Lower leg skin (tissue), 4 donors: ENCODE measurements at regions not wholly inside any gene's neighbourhood (a gene's known extent, or its start where the extent isn't known, plus 50 kb on each side); places are given as distances from the start of the nearest gene placed in this dataset.

ENCODE experiments used
- DNase-seq, 2 donors: peaks; one replicate each; pipeline ENCODE4 v3.0.0-alpha.2; 2019; ENCODE audit warnings: low spot score in 2 of 2
- H3K4me3 ChIP-seq: fragments of 200-600 bp; sonication (generic); 2 replicates; pipeline ENCODE4 v1.5.1; 2017; ENCODE audit warnings: mild to moderate bottlenecking, low read depth; ENCODE audit not compliant: poor library complexity, severe bottlenecking
- POLR2A ChIP-seq, 2 donors: fragments of 450-650 bp; IDR thresholded peaks; one replicate each; pipeline ENCODE4 v1.6.1; 2016 to 2017; ENCODE audit warnings: antibody characterized with exemption in 2 of 2, mild to moderate bottlenecking in 1 of 2, moderate library complexity in 1 of 2
- WGBS, 2 donors: methylation state at CpG; one replicate each; pipeline ENCODE4 v1.1.5; 2018; 5-methylcytosine and 5-hydroxymethylcytosine counted together
- intact Hi-C: fragments of 100-400 bp; cut with DNase I; formaldehyde crosslinking; loops from one replicate; pipeline ENCODE4 v1.15.0; 2023; ENCODE audit warnings: low total_unique reads
- TF ChIP-seq, protein P1 (sequence below), 3 donors: fragments of 450-650 bp; IDR thresholded peaks; one replicate each; pipeline ENCODE4 v1.5.1; 2016; ENCODE audit warnings: antibody characterized with exemption in 3 of 3, mild to moderate bottlenecking in 3 of 3, moderate library complexity in 2 of 3

DNA sequence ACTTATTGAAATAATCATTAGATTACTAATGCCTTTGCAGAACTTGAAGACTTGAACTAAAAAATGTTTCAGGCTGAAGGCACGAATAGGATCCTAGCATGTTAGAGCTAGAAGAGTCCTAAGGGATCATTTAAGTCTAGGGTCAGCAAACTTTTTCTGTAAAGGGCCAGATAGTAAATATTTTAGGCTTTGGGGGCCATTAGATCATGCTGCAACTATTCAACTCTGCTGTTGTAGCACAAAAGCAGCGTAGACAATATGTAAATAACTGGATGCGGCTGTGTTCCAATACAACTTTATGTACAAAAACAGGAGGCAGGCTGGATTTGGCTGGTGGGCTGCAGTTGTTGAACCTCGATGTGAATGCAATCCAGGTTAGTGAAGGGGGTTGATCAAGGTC lies 221.7 kb downstream of the ATP23 start:
- TF ChIP-seq POLR2A (IDR thresholded peaks at IDR 0.05): no peak
- TF ChIP-seq, protein P1, sequence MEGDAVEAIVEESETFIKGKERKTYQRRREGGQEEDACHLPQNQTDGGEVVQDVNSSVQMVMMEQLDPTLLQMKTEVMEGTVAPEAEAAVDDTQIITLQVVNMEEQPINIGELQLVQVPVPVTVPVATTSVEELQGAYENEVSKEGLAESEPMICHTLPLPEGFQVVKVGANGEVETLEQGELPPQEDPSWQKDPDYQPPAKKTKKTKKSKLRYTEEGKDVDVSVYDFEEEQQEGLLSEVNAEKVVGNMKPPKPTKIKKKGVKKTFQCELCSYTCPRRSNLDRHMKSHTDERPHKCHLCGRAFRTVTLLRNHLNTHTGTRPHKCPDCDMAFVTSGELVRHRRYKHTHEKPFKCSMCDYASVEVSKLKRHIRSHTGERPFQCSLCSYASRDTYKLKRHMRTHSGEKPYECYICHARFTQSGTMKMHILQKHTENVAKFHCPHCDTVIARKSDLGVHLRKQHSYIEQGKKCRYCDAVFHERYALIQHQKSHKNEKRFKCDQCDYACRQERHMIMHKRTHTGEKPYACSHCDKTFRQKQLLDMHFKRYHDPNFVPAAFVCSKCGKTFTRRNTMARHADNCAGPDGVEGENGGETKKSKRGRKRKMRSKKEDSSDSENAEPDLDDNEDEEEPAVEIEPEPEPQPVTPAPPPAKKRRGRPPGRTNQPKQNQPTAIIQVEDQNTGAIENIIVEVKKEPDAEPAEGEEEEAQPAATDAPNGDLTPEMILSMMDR (IDR thresholded peaks at IDR 0.05): no peak
- DNase-seq: no peak
- H3K4me3 ChIP-seq: no peak overlapping the region
- intact Hi-C loops: no loop called here
- WGBS, 2 donors: 82 to 83% methylated on average over 4 of the region's 4 CpGs

GRCh38 chr12:58166643-58167042 lies 225.3 kb downstream of the ATP23 start:
- intact Hi-C loops: no loop called here
- WGBS, 2 donors: 64 to 67% methylated on average over 5 of the region's 5 CpGs

GRCh38 chr12:58167622-58168021 lies 226.3 kb downstream of the ATP23 start:
- no peak overlapping the region for H3K4me3 ChIP-seq
- TF ChIP-seq POLR2A (IDR thresholded peaks at IDR 0.05): no peak
- intact Hi-C loops: no loop called here
- WGBS, 2 donors: 0% methylated on average over 1 of the region's 1 CpG
- no peak for DNase-seq

More at GRCh38 chr12:58166643-58167042, 225.3 kb downstream of the ATP23 start:
- H3K4me3 ChIP-seq: no peak overlapping the region
- no peak for TF ChIP-seq POLR2A (IDR thresholded peaks at IDR 0.05)
- TF ChIP-seq, protein P1 (IDR thresholded peaks at IDR 0.05): no peak
- no peak for DNase-seq

- TF ChIP-seq, protein P1 (IDR thresholded peaks at IDR 0.05): no peak
- TF ChIP-seq POLR2A (IDR thresholded peaks at IDR 0.05): no peak
- intact Hi-C loops: no loop called here
- WGBS, 2 donors: 52 to 69% methylated on average over 2 of the region's 2 CpGs
- H3K4me3 ChIP-seq: no peak overlapping the region
- DNase-seq: no peak
Measured at GRCh38 chr12:58169826-58170225, 228.5 kb downstream of the ATP23 start.

DNA sequence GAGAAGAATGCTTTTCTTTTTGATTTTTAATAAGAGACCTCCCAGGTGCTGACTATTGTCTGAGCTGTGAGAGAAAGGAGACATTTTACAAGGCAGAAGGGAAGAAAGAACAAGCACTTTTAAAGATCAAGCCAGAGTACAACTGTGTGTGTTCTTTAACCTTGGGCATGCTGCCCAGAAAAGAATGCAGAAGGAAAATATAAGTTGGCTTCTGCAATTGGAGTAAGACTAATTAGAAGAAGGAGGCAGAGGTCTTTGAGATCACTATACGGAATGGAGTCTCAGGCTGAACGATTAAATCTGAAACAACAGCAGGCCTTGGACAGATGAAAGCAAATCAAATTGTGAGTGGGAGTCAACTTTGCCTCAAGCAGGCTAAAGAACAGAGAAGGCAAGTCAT lies 230.5 kb downstream of the ATP23 start:
- WGBS, 2 donors: 27 to 42% methylated on average over 2 of the region's 2 CpGs
- TF ChIP-seq, protein P1 (IDR thresholded peaks at IDR 0.05): no peak
- TF ChIP-seq POLR2A (IDR thresholded peaks at IDR 0.05): no peak
- no peak for DNase-seq
- intact Hi-C loops: no loop called here
- H3K4me3 ChIP-seq: no peak overlapping the region

GRCh38 chr12:58172433-58173073 lies 231.2 kb downstream of the ATP23 start:
- no peak for DNase-seq

More at GRCh38 chr12:58172433-58173073, 231.2 kb downstream of the ATP23 start:
- TF ChIP-seq, protein P1 (IDR thresholded peaks at IDR 0.05): no peak
- TF ChIP-seq POLR2A (IDR thresholded peaks at IDR 0.05): no peak
- intact Hi-C loops: no loop called here
- no peak overlapping the region for H3K4me3 ChIP-seq
- WGBS, 2 donors: 91 to 92% methylated on average over 21 of the region's 21 CpGs
